DOHH2 (cell line): ENCODE measurements at regions not wholly inside any gene's neighbourhood (a gene's known extent, or its start where the extent isn't known, plus 50 kb on each side); places are given as distances from the start of the nearest gene placed in this dataset.
"Not testable (repeated sequence)": the region's sequence is repeated elsewhere in the genome, so short reads cannot be mapped to it uniquely, and the experiment has no call there.

Experiments
- EZH2phosphoT487 ChIP-seq: fragments of 200-600 bp; sonication (generic); IDR thresholded peaks from 2 replicates; pipeline ENCODE4 v1.6.1; 2017; ENCODE audit warnings: borderline replicate concordance, mild to moderate bottlenecking, antibody characterized with exemption, low read length, moderate library complexity, mixed read lengths
- TF ChIP-seq, protein P1 (sequence below): fragments of 200-600 bp; sonication (generic); IDR thresholded peaks from one replicate; pipeline ENCODE4 v1.5.1; 2014; ENCODE audit warnings: antibody characterized with exemption, mild to moderate bottlenecking, low read depth, low read length; ENCODE audit not compliant: poor library complexity, severe bottlenecking

GRCh38 chr1:87436115-87436514 lies 107.4 kb downstream of the LMO4 start:
- TF ChIP-seq, protein P1, sequence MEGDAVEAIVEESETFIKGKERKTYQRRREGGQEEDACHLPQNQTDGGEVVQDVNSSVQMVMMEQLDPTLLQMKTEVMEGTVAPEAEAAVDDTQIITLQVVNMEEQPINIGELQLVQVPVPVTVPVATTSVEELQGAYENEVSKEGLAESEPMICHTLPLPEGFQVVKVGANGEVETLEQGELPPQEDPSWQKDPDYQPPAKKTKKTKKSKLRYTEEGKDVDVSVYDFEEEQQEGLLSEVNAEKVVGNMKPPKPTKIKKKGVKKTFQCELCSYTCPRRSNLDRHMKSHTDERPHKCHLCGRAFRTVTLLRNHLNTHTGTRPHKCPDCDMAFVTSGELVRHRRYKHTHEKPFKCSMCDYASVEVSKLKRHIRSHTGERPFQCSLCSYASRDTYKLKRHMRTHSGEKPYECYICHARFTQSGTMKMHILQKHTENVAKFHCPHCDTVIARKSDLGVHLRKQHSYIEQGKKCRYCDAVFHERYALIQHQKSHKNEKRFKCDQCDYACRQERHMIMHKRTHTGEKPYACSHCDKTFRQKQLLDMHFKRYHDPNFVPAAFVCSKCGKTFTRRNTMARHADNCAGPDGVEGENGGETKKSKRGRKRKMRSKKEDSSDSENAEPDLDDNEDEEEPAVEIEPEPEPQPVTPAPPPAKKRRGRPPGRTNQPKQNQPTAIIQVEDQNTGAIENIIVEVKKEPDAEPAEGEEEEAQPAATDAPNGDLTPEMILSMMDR = not testable (repeated sequence)
- TF ChIP-seq EZH2phosphoT487 = not testable (repeated sequence)
